Ectodermal cell (in vitro differentiated cells): ENCODE measurements at regions not wholly inside any gene's neighbourhood (a gene's known extent, or its start where the extent isn't known, plus 50 kb on each side); places are given as distances from the start of the nearest gene placed in this dataset.

Experiments
- H3K27ac ChIP-seq: 2 replicates; pipeline ENCODE4 v1.7.0; 2013; ENCODE audit warnings: mild to moderate bottlenecking, low read depth, low read length; ENCODE audit not compliant: insufficient read depth, poor library complexity, severe bottlenecking
- H3K27me3 ChIP-seq: 2 replicates; pipeline ENCODE4 v1.7.0; 2013; ENCODE audit warnings: mild to moderate bottlenecking, low read length; ENCODE audit not compliant: insufficient read depth, control insufficient read depth, poor library complexity, severe bottlenecking
- H3K36me3 ChIP-seq: one replicate; pipeline ENCODE4 v1.7.0; 2013; ENCODE audit warnings: low read length; ENCODE audit not compliant: control insufficient read depth, insufficient read depth
- H3K4me1 ChIP-seq: one replicate; pipeline ENCODE4 v1.7.0; 2013; ENCODE audit warnings: low read length; ENCODE audit not compliant: control insufficient read depth, insufficient read depth
- H3K4me3 ChIP-seq: 2 replicates; pipeline ENCODE4 v1.7.0; 2013; ENCODE audit warnings: low read depth, low read length, control low read depth; ENCODE audit not compliant: insufficient read depth
- H3K9me3 ChIP-seq: 2 replicates; pipeline ENCODE4 v1.7.0; 2013; ENCODE audit warnings: mild to moderate bottlenecking, low read length, moderate library complexity; ENCODE audit not compliant: control insufficient read depth
- WGBS, 2 experiments: methylation state at CpG; one replicate each; pipeline ENCODE4 v1.1.7; 2013; ENCODE audit warnings: missing lambda C conversion rate in 2 of 2; 5-methylcytosine and 5-hydroxymethylcytosine counted together

DNA sequence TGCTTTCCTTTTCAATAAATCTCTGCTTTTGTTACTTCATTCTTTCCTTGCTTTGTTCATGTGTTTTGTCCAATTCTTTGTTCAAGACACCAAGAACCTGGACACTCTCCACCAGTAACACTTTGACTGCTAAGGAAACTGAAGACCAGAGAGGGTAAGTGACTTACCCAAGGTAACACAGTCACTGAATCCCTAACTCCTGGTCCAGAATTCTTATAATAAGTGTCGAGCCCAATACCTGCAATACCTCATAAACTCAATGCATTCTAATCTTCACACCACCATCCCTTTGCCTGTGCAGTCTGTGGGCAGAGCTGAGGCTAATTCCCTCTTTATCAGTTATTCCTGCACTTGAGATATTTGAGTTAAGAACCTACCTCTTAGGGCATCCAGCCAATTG lies 237.8 kb downstream of the UACA start:
- no peak overlapping the region for H3K27ac ChIP-seq
- H3K4me3 ChIP-seq = no peak overlapping the region
- H3K36me3 ChIP-seq = no peaks in the 10 kb centered on the region
- H3K9me3 ChIP-seq = no peaks in the 10 kb centered on the region
- WGBS, 2 experiments = 84 to 93% methylated on average over 1 of the region's 1 CpG
- H3K27me3 ChIP-seq = no peaks in the 10 kb centered on the region
- peaks cover 3% of the 10 kb centered on the region for H3K4me1 ChIP-seq

DNA sequence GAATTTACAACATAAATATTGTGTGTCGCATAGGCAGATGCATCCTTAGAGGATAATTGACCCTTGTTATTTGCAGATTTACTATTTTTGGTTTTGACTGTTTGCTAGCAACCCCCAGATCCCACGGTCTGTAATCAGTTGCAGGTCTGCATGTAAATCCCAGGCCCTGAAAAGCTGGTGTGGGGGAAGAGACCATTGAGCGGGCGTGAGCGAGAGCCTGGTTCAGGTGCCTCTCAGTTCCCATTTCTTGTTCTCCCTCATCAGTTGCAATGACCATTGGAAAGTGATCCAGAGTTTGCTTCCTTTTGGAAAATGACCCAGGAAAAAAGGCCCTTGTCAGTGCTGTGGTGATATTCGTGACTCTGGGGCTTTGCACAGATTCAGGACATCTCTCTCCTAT lies 238.9 kb downstream of the UACA start:
- Histone ChIP-seq H3K4me3 (no peak overlapping the region), H3K9me3 (no peaks in the 10 kb centered on the region), H3K4me1 (peaks cover 3% of the 10 kb centered on the region), H3K27ac (no peak overlapping the region), H3K36me3 (no peaks in the 10 kb centered on the region), H3K27me3 (no peaks in the 10 kb centered on the region)
- WGBS, 2 experiments = 83 to 92% methylated on average over 6 of the region's 6 CpGs

DNA sequence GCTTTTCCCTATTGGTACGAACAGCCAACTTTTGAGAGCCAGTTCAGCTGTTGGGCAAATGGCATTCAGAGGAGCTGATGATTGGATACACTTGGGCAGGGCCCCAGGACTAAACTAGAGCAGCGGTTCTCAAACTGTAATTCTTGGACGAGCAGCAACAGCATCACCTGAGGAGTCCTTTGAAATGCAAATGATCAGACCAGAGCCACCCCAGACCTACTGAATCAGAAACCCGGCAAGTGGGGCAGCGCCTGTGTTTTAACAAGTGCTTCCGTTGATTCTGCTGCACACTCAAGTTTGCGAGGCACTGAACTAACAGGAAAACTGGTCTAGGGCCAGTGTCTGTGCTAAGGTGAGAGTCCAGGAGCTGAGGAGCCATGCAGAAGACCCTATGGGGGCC lies 239.7 kb downstream of the UACA start:
- WGBS, 2 experiments = 74% methylated on average over 7 of the region's 7 CpGs
- Histone ChIP-seq H3K27me3 (no peaks in the 10 kb centered on the region), H3K4me3 (no peak overlapping the region), H3K36me3 (no peaks in the 10 kb centered on the region), H3K9me3 (no peaks in the 10 kb centered on the region), H3K4me1 (peaks cover 6% of the 10 kb centered on the region), H3K27ac (no peak overlapping the region)

DNA sequence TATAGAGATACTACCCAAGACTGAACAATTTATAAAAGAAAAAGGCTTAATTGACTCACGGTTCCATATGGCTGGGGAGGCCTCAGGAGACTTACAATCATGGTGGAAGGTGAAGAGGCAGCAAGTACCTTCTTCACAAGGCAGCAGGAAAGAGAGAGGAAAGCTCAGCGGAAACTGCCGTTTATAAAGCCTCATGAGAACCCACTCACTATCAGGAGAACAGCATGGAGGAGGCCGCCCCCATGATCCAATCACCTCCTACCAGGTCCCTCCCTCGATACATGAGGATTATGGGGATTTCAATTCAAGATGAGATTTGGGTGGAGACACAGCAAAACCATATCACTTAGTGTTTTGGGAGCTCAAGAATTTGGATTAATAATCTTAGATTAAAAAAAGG lies 240.2 kb downstream of the UACA start:
- no peak overlapping the region for H3K4me3 ChIP-seq
- H3K36me3 ChIP-seq = no peaks in the 10 kb centered on the region
- 84 to 93% methylated on average over 4 to 5 of the region's 5 CpGs for WGBS, 2 experiments
- H3K27ac ChIP-seq = no peak overlapping the region
- no peaks in the 10 kb centered on the region for H3K9me3 ChIP-seq
- H3K4me1 ChIP-seq = peaks cover 7% of the 10 kb centered on the region
- no peaks in the 10 kb centered on the region for H3K27me3 ChIP-seq

DNA sequence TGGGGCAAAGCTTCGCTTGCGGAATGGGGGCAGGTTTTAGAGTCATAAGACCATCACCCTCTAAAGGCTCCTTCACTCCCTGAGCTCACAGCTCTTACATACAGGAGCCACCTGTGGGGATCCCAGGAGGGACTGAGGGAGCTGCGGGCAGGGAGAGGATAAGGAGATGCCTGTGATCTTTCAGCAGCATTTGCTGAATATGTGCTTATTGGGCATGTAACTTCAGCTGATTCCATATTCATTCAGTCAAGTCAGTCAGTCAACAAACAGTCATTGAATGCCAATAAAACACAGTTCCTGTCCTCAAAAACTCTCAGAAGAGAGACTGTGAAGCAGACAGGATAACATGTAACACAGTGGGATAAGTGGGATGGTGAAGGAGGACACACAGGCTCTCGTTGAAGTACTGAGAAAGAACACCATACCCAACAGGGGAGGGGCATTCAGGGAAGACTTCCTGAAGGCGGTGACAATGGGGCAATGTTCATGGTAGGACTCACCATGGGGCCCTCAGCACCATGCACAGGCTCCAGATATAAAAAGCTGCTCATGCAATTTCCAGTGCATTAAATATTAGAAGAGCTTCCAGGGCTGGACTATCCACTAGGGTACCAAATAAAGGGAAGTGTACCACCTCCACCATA lies 240.9 kb downstream of the UACA start:
- WGBS, 2 experiments = 91 to 100% methylated on average over 5 of the region's 5 CpGs
- no peaks in the 10 kb centered on the region for H3K36me3 ChIP-seq
- no peaks in the 10 kb centered on the region for H3K9me3 ChIP-seq
- H3K27me3 ChIP-seq = no peaks in the 10 kb centered on the region
- peaks cover 7% of the 10 kb centered on the region for H3K4me1 ChIP-seq
- H3K4me3 ChIP-seq = no peak overlapping the region
- H3K27ac ChIP-seq = no peak overlapping the region

DNA sequence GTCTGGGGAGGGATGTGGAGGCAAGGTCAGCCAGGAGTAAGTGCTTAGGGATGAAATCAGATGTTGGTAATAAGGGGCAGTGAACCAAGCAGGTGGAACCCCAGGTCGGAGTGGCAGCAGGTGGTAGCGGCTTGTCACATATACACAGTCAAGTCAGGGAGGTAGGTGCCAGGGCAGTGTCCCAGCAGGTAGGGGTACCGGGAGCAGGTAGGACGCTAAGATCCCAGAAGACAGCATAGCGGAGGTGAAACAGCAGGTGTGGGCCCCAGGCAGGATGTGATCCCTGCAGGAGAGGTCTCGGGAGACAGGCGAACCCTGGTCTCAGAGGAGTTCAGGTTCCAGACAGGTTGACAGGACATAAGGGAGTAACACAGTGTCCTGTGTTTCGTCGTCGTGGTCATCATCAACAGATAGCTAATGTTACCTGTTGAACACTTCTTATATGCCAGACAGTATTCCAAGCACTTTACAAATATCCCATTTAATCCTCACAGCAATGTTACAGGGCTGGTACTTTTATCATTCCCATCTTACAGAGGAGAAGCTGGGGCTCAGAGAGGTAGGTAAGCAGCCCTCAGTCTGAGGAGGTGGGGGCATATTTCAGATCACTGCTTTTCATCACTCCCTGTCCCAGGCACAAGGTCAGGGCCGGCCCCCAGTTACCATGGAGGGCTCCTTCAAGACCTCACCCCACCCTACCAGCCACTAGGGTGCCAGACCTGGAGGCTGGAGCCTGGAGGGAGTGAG lies 241.6 kb downstream of the UACA start:
- Histone ChIP-seq H3K9me3 (no peaks in the 10 kb centered on the region), H3K36me3 (no peaks in the 10 kb centered on the region), H3K4me1 (peaks cover 5% of the 10 kb centered on the region), H3K27me3 (no peaks in the 10 kb centered on the region), H3K4me3 (no peak overlapping the region), H3K27ac (no peak overlapping the region)
- WGBS, 2 experiments = 92% methylated on average over 11 of the region's 11 CpGs

DNA sequence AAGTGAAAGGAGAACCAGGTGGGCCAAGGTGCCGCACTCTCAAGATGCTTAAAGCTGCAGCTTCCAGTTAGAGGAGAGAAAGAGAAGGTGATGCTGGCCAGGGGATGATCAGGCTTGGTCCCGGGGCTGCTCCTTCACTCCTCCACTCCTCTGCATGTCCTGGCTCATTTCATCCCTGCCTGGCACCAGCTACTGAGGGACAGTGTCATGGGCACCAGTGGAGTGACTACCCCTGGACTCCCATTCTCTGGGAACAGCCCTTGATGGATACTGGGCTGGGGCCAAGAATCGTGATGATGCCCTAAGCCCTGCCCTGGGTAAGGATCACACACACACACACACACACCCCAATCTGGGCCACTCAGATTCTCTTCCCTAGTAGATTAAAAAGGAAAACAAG lies 243.7 kb downstream of the UACA start:
- 87% methylated on average over 3 of the region's 3 CpGs for WGBS, 2 experiments
- Histone ChIP-seq H3K27me3 (no peaks in the 10 kb centered on the region), H3K36me3 (no peaks in the 10 kb centered on the region), H3K4me1 (peaks cover 4% of the 10 kb centered on the region), H3K27ac (no peak overlapping the region), H3K4me3 (no peak overlapping the region), H3K9me3 (no peaks in the 10 kb centered on the region)

DNA sequence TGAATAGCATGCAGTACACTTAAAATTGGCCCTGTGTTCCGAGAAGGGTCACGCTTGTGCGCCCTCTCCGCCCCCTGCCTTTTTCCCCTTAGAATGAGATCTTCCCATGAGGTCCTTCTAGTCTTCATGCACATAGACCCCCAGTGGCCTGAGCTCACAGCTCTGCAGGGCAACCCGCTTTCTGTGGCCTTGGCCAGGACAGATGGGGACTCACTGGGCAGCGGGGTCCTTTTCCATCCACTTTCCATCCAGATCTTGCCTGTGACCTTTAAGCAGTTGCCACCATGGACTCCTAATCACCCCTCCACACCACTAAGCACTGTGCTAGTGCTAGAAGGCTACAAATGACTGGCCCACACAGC lies 244.4 kb downstream of the UACA start:
- H3K27me3 ChIP-seq = no peaks in the 10 kb centered on the region
- H3K27ac ChIP-seq = no peak overlapping the region
- no peaks in the 10 kb centered on the region for H3K9me3 ChIP-seq
- no peaks in the 10 kb centered on the region for H3K36me3 ChIP-seq
- H3K4me1 ChIP-seq = peaks cover 4% of the 10 kb centered on the region
- no peak overlapping the region for H3K4me3 ChIP-seq
- 93 to 95% methylated on average over 6 of the region's 6 CpGs for WGBS, 2 experiments

DNA sequence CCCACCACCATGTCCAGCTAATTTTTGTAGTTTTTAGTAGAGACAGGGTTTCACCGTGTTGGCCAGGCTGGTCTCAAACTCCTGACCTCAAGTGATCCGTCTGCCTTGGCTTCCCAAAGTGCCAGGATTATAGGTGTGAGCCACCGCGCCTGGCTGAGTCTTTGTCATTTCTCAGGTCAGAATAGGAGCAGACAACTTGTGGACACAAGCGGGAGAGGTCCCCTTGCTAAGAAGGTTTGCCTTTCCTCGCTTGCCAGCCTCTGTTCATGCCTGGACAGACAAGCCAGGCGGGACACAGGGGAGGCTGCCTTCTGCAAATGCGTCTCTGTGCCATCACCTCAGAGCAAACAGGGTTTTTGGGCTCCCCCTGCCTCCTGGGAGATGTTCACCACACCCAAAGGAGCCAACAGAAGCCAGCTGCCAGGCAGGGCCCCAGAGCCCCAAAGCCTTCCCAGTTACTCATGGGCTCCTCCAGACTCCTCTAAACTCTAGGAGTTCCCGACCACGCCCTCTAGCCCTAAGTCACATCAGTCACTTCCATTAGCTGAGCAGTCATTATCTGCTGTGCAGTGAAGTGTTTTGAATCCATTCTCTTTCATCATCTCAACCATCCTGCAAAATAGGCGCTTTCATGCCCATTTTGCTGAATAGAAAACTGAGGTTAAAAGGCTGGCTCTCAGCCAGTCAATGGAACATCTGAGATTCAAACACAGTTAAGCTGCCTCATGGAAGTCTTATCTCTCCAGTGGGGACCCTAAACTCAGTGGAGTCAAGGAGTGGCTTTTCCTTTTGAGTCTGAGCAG lies 245.0 kb downstream of the UACA start:
- no peak overlapping the region for H3K27ac ChIP-seq
- no peaks in the 10 kb centered on the region for H3K27me3 ChIP-seq
- WGBS, 2 experiments = 89 to 90% methylated on average over 11 of the region's 11 CpGs
- H3K4me1 ChIP-seq = peaks cover 4% of the 10 kb centered on the region
- H3K36me3 ChIP-seq = no peaks in the 10 kb centered on the region
- no peak overlapping the region for H3K4me3 ChIP-seq
- H3K9me3 ChIP-seq = no peaks in the 10 kb centered on the region

DNA sequence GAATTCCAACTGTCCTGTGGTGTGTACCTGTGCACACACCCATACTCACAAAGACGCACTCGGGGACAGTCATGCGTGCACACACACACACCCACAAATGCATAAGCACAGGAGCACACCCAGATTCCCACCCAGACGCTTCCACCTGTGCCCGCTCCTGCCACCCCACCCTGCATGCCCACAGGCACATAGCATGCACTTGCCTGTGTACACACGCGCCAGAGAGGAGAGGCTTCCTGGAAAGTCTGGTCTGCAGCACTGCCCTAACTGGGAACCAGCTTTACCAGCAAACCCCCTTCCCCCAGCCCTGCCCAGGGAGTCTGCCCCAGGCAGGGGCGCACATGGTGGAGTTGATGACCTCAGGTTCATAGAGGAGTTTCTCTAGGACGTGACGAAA lies 246.2 kb downstream of the UACA start:
- Histone ChIP-seq H3K27me3 (no peaks in the 10 kb centered on the region), H3K27ac (no peak overlapping the region), H3K9me3 (no peaks in the 10 kb centered on the region), H3K4me3 (no peak overlapping the region), H3K36me3 (no peaks in the 10 kb centered on the region), H3K4me1 (peaks cover 4% of the 10 kb centered on the region)
- 84 to 88% methylated on average over 10 of the region's 10 CpGs for WGBS, 2 experiments
